H9 (cell line): ENCODE measurements at regions not wholly inside any gene's neighbourhood (a gene's known extent, or its start where the extent isn't known, plus 50 kb on each side); places are given as distances from the start of the nearest gene placed in this dataset.
A peak's percentile ranks its signal among the peaks of the same experiment; 100 is the strongest.

Experiments used
- DNase-seq: peaks from one replicate; pipeline ENCODE4 v3.0.0-alpha.2; 2017
- H2AFZ ChIP-seq: one replicate; pipeline ENCODE4 v1.6.1; 2013; ENCODE audit warnings: mild to moderate bottlenecking, low read length, control low read depth, moderate library complexity
- H2AK5ac ChIP-seq: 2 replicates; pipeline ENCODE4 v1.6.1; 2013; ENCODE audit warnings: low read length, control low read depth, mixed read lengths; ENCODE audit not compliant: insufficient read length
- H2BK120ac ChIP-seq: one replicate; pipeline ENCODE4 v1.6.1; 2013; ENCODE audit warnings: low read depth, mild to moderate bottlenecking, low read length, control low read depth, inconsistent platforms; ENCODE audit not compliant: poor library complexity, severe bottlenecking
- H2BK12ac ChIP-seq: 2 replicates; pipeline ENCODE4 v1.6.1; 2013; ENCODE audit warnings: low read length, control low read depth, mixed read lengths, low read depth; ENCODE audit not compliant: insufficient read length
- H2BK15ac ChIP-seq: 2 replicates; pipeline ENCODE4 v1.6.1; 2013; ENCODE audit warnings: low read depth, low read length, control low read depth
- H2BK20ac ChIP-seq: one replicate; pipeline ENCODE4 v1.6.1; 2013; ENCODE audit warnings: low read depth, mild to moderate bottlenecking, low read length, control low read depth, inconsistent platforms; ENCODE audit not compliant: poor library complexity, severe bottlenecking
- H2BK5ac ChIP-seq: 2 replicates; pipeline ENCODE4 v1.6.1; 2013; ENCODE audit warnings: low read length, control low read depth, mixed read lengths; ENCODE audit not compliant: insufficient read length
- H3K14ac ChIP-seq: 2 replicates; pipeline ENCODE4 v1.6.1; 2013; ENCODE audit warnings: low read length, control low read depth; ENCODE audit not compliant: insufficient read depth
- H3K18ac ChIP-seq: 2 replicates; pipeline ENCODE4 v1.6.1; 2013; ENCODE audit warnings: low read depth, mild to moderate bottlenecking, mixed read lengths, low read length, control low read depth; ENCODE audit not compliant: insufficient read length
- H3K23ac ChIP-seq: 2 replicates; pipeline ENCODE4 v1.6.1; 2013; ENCODE audit warnings: low read length, control low read depth, mixed read lengths, low read depth; ENCODE audit not compliant: insufficient read length
- H3K23me2 ChIP-seq: 2 replicates; pipeline ENCODE4 v1.6.1; 2013; ENCODE audit warnings: low read depth, mild to moderate bottlenecking, mixed read lengths, low read length, control low read depth; ENCODE audit not compliant: insufficient read length, poor library complexity, severe bottlenecking
- H3K27ac ChIP-seq: 2 replicates; pipeline ENCODE4 v1.5.1; 2013; ENCODE audit warnings: low read length, control low read depth, mixed read lengths, low read depth; ENCODE audit not compliant: insufficient read length
- H3K27me3 ChIP-seq: 2 replicates; pipeline ENCODE4 v1.6.1; 2013; ENCODE audit warnings: low read length, control low read depth, inconsistent platforms; ENCODE audit not compliant: insufficient read depth
- H3K4ac ChIP-seq: 2 replicates; pipeline ENCODE4 v1.6.1; 2013; ENCODE audit warnings: low read depth, mild to moderate bottlenecking, control low read depth, inconsistent platforms, low read length, moderate library complexity
- H3K4me1 ChIP-seq: 2 replicates; pipeline ENCODE4 v1.6.1; 2013; ENCODE audit warnings: low read length, control low read depth, inconsistent platforms; ENCODE audit not compliant: insufficient read depth
- H3K4me2 ChIP-seq: 2 replicates; pipeline ENCODE4 v1.6.1; 2013; ENCODE audit warnings: low read length, control low read depth, mixed read lengths; ENCODE audit not compliant: insufficient read length, insufficient read depth
- H3K56ac ChIP-seq: 2 replicates; pipeline ENCODE4 v1.6.1; 2013; ENCODE audit warnings: low read depth, mild to moderate bottlenecking, mixed read lengths, low read length, control low read depth; ENCODE audit not compliant: insufficient read length
- H3K79me1 ChIP-seq: 2 replicates; pipeline ENCODE4 v1.6.1; 2013; ENCODE audit warnings: low read depth, mild to moderate bottlenecking, moderate library complexity, low read length, control low read depth, inconsistent platforms; ENCODE audit not compliant: insufficient read depth, poor library complexity, severe bottlenecking
- H3K79me2 ChIP-seq: 2 replicates; pipeline ENCODE4 v1.6.1; 2013; ENCODE audit warnings: low read length, control low read depth, inconsistent platforms; ENCODE audit not compliant: insufficient read depth
- H3K9ac ChIP-seq: 2 replicates; pipeline ENCODE4 v1.6.1; 2013; ENCODE audit warnings: low read length, control low read depth, mixed read lengths; ENCODE audit not compliant: insufficient read length; ENCODE audit errors: extremely low read depth
- H3K9me3 ChIP-seq: one replicate; pipeline ENCODE4 v1.6.1; 2013; ENCODE audit warnings: low read depth, low read length, inconsistent platforms; ENCODE audit not compliant: control insufficient read depth
- H3T11ph ChIP-seq: one replicate; pipeline ENCODE4 v1.6.1; 2013; ENCODE audit warnings: mild to moderate bottlenecking, low read length, control low read depth, inconsistent platforms
- H4K20me1 ChIP-seq: one replicate; pipeline ENCODE4 v1.6.1; 2013; ENCODE audit not compliant: control insufficient read depth, insufficient read length, insufficient read depth
- H4K5ac ChIP-seq: 2 replicates; pipeline ENCODE4 v1.6.1; 2013; ENCODE audit warnings: low read depth, mild to moderate bottlenecking, mixed read lengths, low read length, control low read depth; ENCODE audit not compliant: insufficient read length
- H4K8ac ChIP-seq: replicated peaks from 2 replicates; pipeline ENCODE4 v1.6.1; 2013; ENCODE audit warnings: low read length, control low read depth, mixed read lengths, low read depth; ENCODE audit not compliant: insufficient read length
- H4K91ac ChIP-seq: 2 replicates; pipeline ENCODE4 v1.6.1; 2013; ENCODE audit warnings: low read depth, mild to moderate bottlenecking, moderate library complexity, mixed read lengths, low read length, control low read depth; ENCODE audit not compliant: insufficient read length
- H3K27ac Mint-ChIP-seq, 3 experiments: 2 replicates in 2 of 3; 3 replicates in 1 of 3; pipeline ENCODE4 v1.8.0; 2020 to 2021; ENCODE audit warnings: mixed read lengths in 3 of 3, mild to moderate bottlenecking in 1 of 3, moderate library complexity in 1 of 3
- H3K27me3 Mint-ChIP-seq: 2 replicates; pipeline ENCODE4 v1.8.0; 2021; ENCODE audit warnings: low read depth, mild to moderate bottlenecking, moderate library complexity, mixed read lengths
- H3K36me3 Mint-ChIP-seq, 3 experiments: 2 replicates in 2 of 3; 3 replicates in 1 of 3; pipeline ENCODE4 v1.8.0; 2020 to 2021; ENCODE audit warnings: low read depth in 3 of 3, mixed read lengths in 3 of 3; ENCODE audit not compliant: insufficient read depth in 1 of 3
- H3K4me1 Mint-ChIP-seq, 2 experiments: 2 replicates each; pipeline ENCODE4 v1.8.0; 2020; ENCODE audit warnings: mixed read lengths in 2 of 2
- H3K4me3 Mint-ChIP-seq, 2 experiments: 2 replicates in 1 of 2; 3 replicates in 1 of 2; pipeline ENCODE4 v1.8.0; 2020 to 2021; ENCODE audit warnings: mild to moderate bottlenecking in 2 of 2, mixed read lengths in 2 of 2, moderate library complexity in 1 of 2
- H3K9me3 Mint-ChIP-seq, 2 experiments: 2 replicates in 1 of 2; 3 replicates in 1 of 2; pipeline ENCODE4 v1.8.0; 2020; ENCODE audit warnings: mild to moderate bottlenecking in 2 of 2, mixed read lengths in 2 of 2, moderate library complexity in 1 of 2
- CTCF ChIP-seq: fragments of 200-600 bp; sonication (generic); conservative IDR thresholded peaks from 3 replicates; pipeline ENCODE4 v1.8.0; 2021; ENCODE audit warnings: antibody characterized with exemption, mild to moderate bottlenecking
- WGBS: extraction: QIAGEN DNeasy Blood & Tissue Kit; methylation state at CpG from one replicate; pipeline ENCODE4 v1.1.7; 2013; ENCODE audit warnings: missing lambda C conversion rate, low lambda C conversion rate, mixed read lengths; ENCODE audit not compliant: insufficient read length; ENCODE audit errors: extremely low coverage; 5-methylcytosine and 5-hydroxymethylcytosine counted together

- no peaks in the 10 kb centered on the region for H4K20me1 ChIP-seq
- no peak overlapping the region for H3T11ph ChIP-seq
- no peak overlapping the region for H4K8ac ChIP-seq
- no peak overlapping the region for H2BK5ac ChIP-seq
- H3K4me2 ChIP-seq: no peak overlapping the region
- no peak overlapping the region for H3K4ac ChIP-seq
- no peak overlapping the region for H2BK120ac ChIP-seq
- TF ChIP-seq CTCF: no peak
- H3K4me1 ChIP-seq: peaks cover 8% of the 10 kb centered on the region; the same call in 1 of the 2 replicates
- H3K9ac ChIP-seq: no peak overlapping the region
- DNase-seq: no peak
- no peak overlapping the region for H3K27ac ChIP-seq
- no CpG with 5 or more reads among the region's 5 CpGs for WGBS
- no peak overlapping the region for H4K5ac ChIP-seq
- H3K23ac ChIP-seq: no peak overlapping the region
- H2BK15ac ChIP-seq: no peak overlapping the region
- H4K91ac ChIP-seq: no peak overlapping the region
- peak overlapping the region; percentile 11 to 95 (median 27); a peak in 4 of 7 replicates for H3K27ac Mint-ChIP-seq
- H3K36me3 Mint-ChIP-seq: no peaks in the 10 kb centered on the region
- H3K23me2 ChIP-seq: no peaks in the 10 kb centered on the region
- peaks cover 36 to 45% of the 10 kb centered on the region in 2 experiments for H3K4me1 Mint-ChIP-seq
- no peaks in the 10 kb centered on the region for H3K9me3 Mint-ChIP-seq
- H3K14ac ChIP-seq: no peak overlapping the region
- no peaks in the 10 kb centered on the region for H3K79me2 ChIP-seq
- no peaks in the 10 kb centered on the region for H3K27me3 ChIP-seq
- H3K4me3 Mint-ChIP-seq: no peak overlapping the region; a peak in 1 of 5 replicates
- H3K27me3 Mint-ChIP-seq: no peaks in the 10 kb centered on the region
- no peak overlapping the region for H3K18ac ChIP-seq
- no peaks in the 10 kb centered on the region for H3K79me1 ChIP-seq
- no peak overlapping the region for H2BK12ac ChIP-seq
- H2AK5ac ChIP-seq: no peak overlapping the region
- H2AFZ ChIP-seq: no peak overlapping the region
- no peak overlapping the region for H2BK20ac ChIP-seq
- H3K56ac ChIP-seq: no peak overlapping the region
- H3K9me3 ChIP-seq: no peaks in the 10 kb centered on the region
Measured at GRCh38 chr20:52003415-52003814, 188.2 kb downstream of the ZFP64 start.
